ENCODE measurements at regions not wholly inside any gene's neighbourhood (a gene's known extent, or its start where the extent isn't known, plus 50 kb on each side); places are given as distances from the start of the nearest gene placed in this dataset.
"Not testable (repeated sequence)": the region's sequence is repeated elsewhere in the genome, so short reads cannot be mapped to it uniquely, and the experiment has no call there.

- no peak for DNase-seq (ENCODE audit: low spot score)
Measured at GRCh38 chr6:84350397-84350796, 123.0 kb upstream of the CEP162 start.

GRCh38 chr6:84349542-84349941 is 122.1 kb upstream of the CEP162 start:
- no peak for DNase-seq (ENCODE audit: low spot score)

- DNase-seq (ENCODE audit: low spot score), result no peak
Measured at GRCh38 chr6:84348801-84349200, 121.4 kb upstream of the CEP162 start.

- no peak for DNase-seq (ENCODE audit: low spot score)
Measured at GRCh38 chr6:84346372-84346771, 118.9 kb upstream of the CEP162 start.

GRCh38 chr6:84344005-84344404 is 116.6 kb upstream of the CEP162 start:
- no peak for DNase-seq (ENCODE audit: low spot score)

GRCh38 chr6:84340422-84340821 is 113.0 kb upstream of the CEP162 start:
- DNase-seq (ENCODE audit: low spot score), result no peak

GRCh38 chr6:84333842-84334241 is 106.4 kb upstream of the CEP162 start:
- DNase-seq (ENCODE audit: low spot score), result no peak

GRCh38 chr6:84332139-84333034 is 104.9 kb upstream of the CEP162 start:
- no peak for DNase-seq (ENCODE audit: low spot score)

- DNase-seq (ENCODE audit: low spot score), result no peak
Measured at GRCh38 chr6:84330325-84330724, 102.9 kb upstream of the CEP162 start.

GRCh38 chr6:84329516-84329915 is 102.1 kb upstream of the CEP162 start:
- DNase-seq (ENCODE audit: low spot score), result no peak

- DNase-seq (ENCODE audit: low spot score), result no peak
Measured at GRCh38 chr6:84329077-84329476, 101.6 kb upstream of the CEP162 start.

- DNase-seq (ENCODE audit: low spot score), result no peak
Measured at GRCh38 chr6:84317463-84317862, 90.0 kb upstream of the CEP162 start.

GRCh38 chr6:84314377-84314898 is 87.0 kb upstream of the CEP162 start:
- no peak for DNase-seq (ENCODE audit: low spot score)

- no peak for DNase-seq (ENCODE audit: low spot score)
Measured at GRCh38 chr6:84309336-84309735, 81.9 kb upstream of the CEP162 start.

- DNase-seq (ENCODE audit: low spot score), result no peak
Measured at GRCh38 chr6:84304881-84305280, 77.4 kb upstream of the CEP162 start.

GRCh38 chr6:84291033-84291432 is 63.6 kb upstream of the CEP162 start:
- not testable (repeated sequence) for DNase-seq (ENCODE audit: low spot score)

- no peak for DNase-seq (ENCODE audit: low spot score)
Measured at GRCh38 chr6:84284428-84285049, 57.1 kb upstream of the CEP162 start.

- no peak for DNase-seq (ENCODE audit: low spot score)
Measured at GRCh38 chr6:84282550-84282949, 55.1 kb upstream of the CEP162 start.

GRCh38 chr6:84280639-84281038 is 53.2 kb upstream of the CEP162 start:
- DNase-seq (ENCODE audit: low spot score), result no peak

GRCh38 chr6:84280030-84280429 is 52.6 kb upstream of the CEP162 start:
- DNase-seq (ENCODE audit: low spot score), result no peak

GRCh38 chr6:84278321-84278998 is 51.0 kb upstream of the CEP162 start:
- no peak for DNase-seq (ENCODE audit: low spot score)
